Stimulated activated CD8-positive, alpha-beta memory T cell treated with anti-CD3 and anti-CD28 coated beads, Interleukin-15, amount 100 ng/mL, for 4 hours (primary cell): ENCODE measurements at regions not wholly inside any gene's neighbourhood (a gene's known extent, or its start where the extent isn't known, plus 50 kb on each side); places are given as distances from the start of the nearest gene placed in this dataset.

ENCODE experiments used
- DNase-seq, 2 donors: peaks; one replicate each; pipeline ENCODE4 v3.0.0-alpha.2; 2020; ENCODE audit warnings: low read depth in 2 of 2

DNA sequence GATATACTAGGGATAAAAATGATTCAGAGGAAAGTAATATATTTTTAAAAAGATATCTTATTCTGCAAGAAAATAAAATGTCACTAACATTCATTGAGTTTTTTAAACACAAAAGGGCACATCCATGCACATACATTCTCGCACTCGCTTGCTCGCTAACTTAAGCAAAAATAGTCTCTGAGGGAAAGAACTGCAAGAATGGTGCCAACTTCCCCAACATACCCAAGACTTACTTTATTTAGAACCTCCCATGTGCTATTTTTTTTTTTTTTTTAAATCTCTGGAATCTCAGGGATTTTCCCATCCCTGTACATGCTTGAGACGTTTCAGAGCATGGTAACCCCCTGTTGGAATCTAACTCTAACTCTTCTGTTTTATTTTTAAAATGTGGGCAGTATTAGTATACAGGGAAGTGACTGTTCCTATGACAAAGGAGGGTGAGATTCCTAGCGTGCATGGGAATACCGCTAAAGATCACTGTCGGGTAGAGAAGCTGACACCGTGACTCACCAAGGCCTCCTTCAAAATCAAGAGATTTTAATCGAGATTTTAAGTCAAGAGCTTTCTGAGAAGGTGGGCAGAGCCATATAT is 187.9 kb upstream of the ZEB2 start:
- no peak for DNase-seq

DNA sequence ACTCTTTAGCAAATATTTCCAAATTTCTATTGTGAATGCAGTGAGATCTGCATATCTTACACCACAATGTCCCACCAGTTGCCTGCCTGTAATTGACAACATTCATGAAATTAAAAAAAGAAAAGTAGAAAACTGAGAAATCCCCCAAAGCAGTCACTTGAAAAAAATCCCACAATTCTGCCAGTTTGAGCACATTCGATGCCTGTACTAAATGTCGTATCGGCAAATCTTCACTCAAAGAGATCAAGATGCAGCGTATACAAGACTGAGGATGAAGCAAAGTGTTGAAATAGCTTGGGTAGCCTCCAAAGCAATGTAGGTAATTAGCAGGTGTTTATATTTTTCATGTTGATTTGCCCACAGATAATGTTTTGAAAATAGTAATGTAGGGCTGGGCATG is 186.7 kb upstream of the ZEB2 start:
- no peak for DNase-seq

DNA sequence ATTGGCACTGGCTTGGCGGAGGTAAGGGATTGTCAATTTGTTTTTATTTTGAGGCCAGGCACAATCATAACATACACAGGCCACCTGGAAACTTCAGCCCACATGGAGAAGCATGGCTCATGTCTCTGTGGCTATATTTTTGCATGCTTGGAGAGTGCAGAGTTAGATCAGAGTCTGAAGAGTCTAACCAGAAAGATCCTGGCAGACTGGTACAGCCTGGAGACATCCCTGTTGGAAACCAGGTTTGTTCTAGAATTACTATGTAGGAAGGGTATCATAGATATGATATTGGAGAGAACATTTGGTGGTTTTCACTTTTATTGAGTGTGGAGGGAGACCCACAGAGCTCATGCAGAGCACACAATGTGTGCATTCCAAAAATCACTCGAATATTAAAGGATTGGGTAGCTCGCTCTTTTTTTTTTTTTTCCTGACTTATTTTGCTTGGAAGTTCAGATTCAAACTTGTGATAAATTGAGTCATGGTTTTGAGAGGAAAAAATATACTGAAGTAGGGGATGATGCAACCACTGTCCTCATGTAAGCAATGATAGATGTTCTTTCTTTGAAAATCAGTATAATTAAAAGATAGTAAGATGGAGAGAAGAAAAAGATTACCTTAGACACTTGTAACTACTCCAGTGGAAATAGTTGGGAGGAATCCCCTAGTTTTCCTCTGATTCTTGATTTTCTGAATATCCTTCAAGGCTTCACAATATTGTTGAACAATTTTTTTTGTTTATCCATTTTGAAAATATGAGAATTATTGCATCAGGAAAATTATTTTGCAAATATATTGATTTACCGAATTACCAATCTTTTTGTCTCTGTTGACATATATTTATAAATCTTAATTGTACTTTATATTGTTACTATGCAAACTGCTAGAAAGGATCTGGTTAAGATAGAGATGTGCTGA is 185.7 kb upstream of the ZEB2 start:
- DNase-seq: no peak

DNA sequence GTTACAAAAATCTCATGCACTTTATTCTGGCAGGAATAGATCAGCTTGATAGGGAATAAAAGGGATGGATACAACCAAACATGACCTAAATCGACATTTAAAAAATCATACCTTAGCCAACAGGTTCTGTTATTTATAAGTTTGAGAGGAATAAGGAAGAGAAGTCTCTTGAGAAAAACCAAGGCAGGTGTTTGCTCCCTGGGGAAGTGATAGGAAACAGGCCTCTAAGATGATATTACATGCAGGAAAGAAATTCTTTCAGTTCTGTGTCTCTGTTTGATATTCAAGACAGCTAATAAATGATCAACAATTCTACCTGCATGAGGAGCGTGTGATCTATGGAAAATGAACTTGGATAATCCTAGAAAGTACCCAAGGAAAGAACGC is 184.8 kb upstream of the ZEB2 start:
- no peak for DNase-seq

GRCh38 chr2:144703852-144704708 is 184.2 kb upstream of the ZEB2 start:
- peak in 1 of 2 donors; percentile 2 for DNase-seq

GRCh38 chr2:144702051-144702450 is 182.1 kb upstream of the ZEB2 start:
- DNase-seq: no peak

GRCh38 chr2:144701259-144701658 is 181.3 kb upstream of the ZEB2 start:
- DNase-seq: no peak

DNA sequence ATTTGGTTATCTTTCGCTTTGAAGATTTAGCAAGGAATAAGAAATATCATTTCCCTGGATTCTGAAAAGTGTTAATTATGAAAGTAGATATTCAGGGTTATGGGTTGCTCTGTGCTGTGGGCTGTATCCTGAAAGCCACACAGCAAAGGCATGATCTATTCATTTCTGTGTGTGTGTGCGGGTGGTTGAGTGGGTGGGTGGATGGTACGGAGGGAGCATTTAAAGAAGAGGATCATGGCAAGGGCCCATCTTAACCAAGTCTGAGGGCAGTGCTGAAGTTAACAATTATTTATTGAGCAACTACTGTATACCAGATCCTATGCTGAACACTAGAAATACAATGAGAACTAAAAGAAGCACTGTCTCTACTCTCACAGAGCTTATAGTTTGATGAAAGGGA is 178.2 kb upstream of the ZEB2 start:
- DNase-seq: no peak

- DNase-seq: no peak
Observed at GRCh38 chr2:144695657-144696056, 175.7 kb upstream of the ZEB2 start.

DNA sequence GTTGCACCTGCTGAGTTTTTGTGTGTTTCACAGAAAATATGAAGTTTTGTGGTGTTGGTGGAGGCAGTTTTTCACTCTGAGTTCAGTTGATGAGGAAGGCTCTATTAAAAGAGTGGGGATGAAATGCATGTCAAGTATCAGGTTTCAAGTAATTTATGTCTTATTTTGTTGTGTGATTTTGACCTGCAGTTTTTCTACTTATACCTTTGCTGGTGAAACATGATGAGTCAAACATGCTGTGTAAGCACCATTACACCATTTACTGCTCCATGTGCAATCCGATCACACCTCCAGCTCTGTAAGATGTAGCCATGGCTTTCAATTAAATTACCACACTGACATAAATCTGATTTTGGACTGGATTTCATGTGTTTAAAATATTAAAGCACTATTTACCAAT is 174.5 kb upstream of the ZEB2 start:
- no peak for DNase-seq

DNA sequence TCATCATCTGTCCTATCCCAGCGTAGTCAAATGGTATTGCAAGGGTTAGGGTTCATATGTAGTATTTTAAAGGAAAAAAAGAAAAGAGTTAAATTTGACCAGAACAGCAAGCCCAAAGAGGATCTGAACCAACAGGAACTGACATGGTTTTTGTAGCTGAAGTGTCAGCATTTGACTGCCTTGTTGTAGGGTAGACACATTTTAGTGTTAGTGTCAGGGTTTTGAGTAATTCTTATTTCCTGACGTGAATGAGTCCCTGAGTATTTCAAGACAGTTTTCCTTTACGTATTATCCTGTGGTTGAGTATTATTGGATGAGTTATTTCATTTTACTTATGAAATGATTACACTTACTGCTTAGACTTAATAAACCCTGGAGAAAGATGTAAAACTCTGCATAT is 173.3 kb upstream of the ZEB2 start:
- no peak for DNase-seq

DNA sequence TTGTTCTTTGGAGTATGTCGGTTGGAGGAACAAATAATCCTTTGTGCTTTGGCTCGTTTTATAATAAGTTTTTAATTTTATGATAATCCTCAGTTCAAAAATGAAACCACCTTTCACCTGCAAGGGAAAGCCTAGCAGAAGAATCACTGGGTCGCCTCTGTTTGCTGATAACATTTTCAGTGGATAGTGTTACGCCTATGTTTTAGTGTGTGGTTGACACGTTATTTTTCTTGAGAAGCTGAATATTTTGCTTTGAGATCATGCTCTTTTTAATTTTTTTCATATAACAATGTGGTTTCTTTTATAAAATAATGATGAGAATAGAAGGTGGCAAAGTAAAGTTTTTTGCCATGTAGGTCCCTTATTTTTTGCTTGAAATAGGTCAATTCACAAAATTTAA is 172.7 kb upstream of the ZEB2 start:
- DNase-seq: no peak

- DNase-seq: no peak
Observed at GRCh38 chr2:144690771-144691170, 170.9 kb upstream of the ZEB2 start.

DNA sequence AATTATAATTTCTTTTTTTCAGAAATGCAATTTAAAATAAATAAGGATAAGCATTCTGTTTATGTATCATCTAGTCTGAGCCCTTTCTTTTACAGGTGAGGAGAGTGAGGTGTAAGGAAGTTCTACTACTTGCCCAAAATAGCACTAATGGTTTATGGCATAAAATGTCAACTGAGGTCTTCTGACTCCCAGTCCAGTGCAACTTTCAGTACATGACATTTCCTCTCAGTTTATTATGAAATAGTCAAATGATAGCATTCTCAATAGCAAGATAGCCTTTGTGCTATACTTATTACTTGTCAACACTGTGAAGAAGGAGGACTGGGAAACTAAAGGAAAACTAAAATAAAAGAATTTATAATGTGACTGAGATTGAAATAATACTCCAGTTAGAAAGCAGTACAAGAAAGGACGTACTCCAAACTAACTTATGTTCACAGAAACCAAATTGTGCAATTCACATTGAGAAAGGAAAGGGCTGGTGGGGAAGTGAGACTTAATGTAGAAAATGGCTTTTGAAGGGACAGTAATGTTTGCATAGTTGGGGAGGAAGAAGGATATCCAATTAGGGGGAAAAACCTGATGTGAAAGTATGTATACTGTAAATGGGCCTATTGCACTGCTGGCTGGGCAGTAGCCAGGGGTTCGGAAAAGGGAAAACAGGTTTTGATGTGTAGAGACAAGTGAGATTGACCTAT is 166.7 kb upstream of the ZEB2 start:
- DNase-seq: no peak

- no peak for DNase-seq
Observed at GRCh38 chr2:144683966-144684365, 164.0 kb upstream of the ZEB2 start.

GRCh38 chr2:144683107-144683753 is 163.3 kb upstream of the ZEB2 start:
- DNase-seq: no peak

- no peak for DNase-seq
Observed at GRCh38 chr2:144682248-144682647, 162.3 kb upstream of the ZEB2 start.

GRCh38 chr2:144681389-144681788 is 161.5 kb upstream of the ZEB2 start:
- DNase-seq: no peak

DNA sequence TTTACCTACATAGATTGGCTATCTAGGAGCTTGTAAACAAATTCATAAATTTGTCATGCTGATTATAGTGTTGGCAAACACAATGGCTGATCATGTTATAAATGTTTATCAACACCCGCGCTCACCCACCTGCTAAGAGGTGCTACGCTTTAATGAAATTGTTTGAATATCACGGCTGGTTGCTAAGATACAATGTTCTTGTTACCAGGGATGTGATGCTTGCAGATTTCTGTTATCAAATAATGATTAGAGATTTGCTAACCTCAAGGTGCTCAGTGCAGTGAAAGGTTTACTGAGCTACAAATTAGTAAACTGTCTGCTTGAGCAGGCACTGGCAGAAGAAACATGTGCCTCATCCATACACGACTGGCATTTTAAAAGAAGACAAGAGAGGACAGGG is 160.0 kb upstream of the ZEB2 start:
- DNase-seq: no peak

- DNase-seq: no peak
Observed at GRCh38 chr2:144678736-144679135, 158.8 kb upstream of the ZEB2 start.

DNA sequence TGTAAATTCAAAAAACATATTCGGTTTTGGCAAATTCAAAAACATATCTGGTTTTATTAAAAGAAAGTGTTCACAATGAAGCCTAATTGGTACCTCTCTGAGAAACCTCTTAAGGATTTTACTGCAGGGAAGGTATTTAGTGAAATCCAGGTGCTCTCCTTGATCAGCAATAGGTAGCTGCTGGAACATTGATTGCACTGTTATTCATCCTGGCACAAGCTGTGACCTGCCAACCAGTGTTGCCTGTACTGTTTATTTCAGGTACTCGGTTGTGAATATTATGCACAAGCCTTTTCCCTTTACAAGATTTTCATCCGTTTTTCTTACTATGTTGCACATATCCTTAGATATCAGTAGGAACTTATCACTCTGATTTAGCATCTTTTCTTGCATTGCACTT is 155.8 kb upstream of the ZEB2 start:
- no peak for DNase-seq
